Non-pigmented ciliary epithelial cell (primary cell): ENCODE measurements at regions not wholly inside any gene's neighbourhood (a gene's known extent, or its start where the extent isn't known, plus 50 kb on each side); places are given as distances from the start of the nearest gene placed in this dataset.

Experiments used
- DNase-seq: peaks from one replicate; pipeline ENCODE4 v3.0.0-alpha.2; 2010; ENCODE audit warnings: low read depth

DNA sequence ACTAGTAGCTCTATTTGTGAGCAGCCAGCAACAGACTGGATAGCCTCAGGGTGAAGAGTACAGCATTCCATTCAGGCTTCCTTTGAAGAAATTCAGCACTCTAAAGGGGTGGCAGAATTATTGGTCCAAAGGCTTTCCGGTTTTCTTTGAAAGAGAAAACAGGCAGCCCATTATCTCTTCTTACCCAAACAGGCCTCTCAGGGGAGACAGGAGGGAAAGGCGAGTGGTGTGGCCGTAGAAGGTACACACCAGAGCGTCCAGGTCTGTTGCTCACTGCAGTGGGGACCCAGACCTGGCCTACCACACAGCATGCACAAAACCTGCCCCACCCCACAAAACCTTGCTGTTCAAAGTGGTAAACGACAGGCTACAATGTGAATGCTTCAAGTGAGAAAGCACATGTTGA is 83.3 kb downstream of the ZNF608 start:
- no peak for DNase-seq

DNA sequence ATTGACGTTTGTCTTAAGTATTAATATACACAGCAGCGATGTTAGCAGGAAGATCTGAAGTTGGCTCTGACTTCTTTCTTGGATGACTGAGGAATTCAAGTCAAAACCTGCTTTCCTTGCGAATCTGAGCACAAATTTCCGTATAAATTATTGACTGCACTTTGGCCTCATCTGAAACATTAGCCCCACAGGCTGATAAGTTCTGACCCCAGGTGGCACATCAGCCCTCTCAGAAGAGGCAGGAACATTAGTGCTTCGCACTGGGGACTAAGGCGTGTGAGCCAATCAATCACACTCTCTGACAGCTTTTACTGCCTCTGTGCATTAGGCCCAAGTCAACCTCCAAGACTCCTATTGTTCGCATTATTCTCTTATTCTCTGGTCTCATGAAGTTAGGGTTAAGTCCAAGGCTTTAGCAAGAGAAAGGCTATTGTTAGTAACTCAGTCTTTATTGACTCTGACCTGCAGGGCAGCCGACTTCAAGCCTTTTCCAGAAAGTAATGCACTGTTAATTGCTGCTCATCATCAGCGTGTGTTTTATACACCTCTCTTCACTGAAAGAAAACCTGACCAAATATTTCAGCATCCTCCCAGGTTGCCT is 84.2 kb downstream of the ZNF608 start:
- no peak for DNase-seq

DNA sequence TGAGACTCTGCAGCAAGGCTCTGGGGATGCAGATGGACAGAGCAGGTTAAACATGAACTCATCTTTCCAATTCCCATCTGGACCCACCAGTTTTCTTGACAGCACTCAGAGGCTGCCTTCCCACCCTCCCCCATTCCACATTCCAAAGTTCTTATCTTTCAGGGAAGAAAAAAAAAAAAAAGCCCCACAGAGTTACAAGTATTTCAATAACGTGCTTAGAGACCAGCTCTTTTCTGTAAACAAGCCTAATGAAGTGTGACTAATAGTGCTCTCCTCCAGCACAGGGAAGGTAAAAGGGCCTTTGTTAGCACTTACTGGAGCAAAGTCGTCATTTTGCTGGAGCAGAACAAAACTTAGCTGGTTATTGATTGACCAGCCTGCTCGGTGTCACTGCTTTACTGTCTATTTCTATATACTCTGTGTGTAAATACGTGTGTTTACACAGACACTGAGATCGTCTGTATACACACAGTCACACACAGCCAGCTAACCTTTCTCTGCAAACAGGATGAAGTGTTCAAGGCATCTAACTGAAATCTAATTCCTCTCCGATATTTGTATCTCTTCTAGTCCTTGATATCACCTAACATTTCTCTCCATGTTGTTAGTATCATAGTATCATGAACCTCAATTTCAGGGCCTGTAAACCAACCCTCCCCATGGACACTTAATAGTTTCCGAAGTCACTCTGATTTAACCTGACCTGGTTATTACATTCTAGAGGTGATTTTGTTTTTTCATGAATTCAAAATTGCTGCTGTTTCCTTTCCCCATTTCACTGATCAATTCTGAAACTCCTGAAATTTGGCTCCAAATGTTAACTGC is 84.9 kb downstream of the ZNF608 start:
- DNase-seq: no peak

DNA sequence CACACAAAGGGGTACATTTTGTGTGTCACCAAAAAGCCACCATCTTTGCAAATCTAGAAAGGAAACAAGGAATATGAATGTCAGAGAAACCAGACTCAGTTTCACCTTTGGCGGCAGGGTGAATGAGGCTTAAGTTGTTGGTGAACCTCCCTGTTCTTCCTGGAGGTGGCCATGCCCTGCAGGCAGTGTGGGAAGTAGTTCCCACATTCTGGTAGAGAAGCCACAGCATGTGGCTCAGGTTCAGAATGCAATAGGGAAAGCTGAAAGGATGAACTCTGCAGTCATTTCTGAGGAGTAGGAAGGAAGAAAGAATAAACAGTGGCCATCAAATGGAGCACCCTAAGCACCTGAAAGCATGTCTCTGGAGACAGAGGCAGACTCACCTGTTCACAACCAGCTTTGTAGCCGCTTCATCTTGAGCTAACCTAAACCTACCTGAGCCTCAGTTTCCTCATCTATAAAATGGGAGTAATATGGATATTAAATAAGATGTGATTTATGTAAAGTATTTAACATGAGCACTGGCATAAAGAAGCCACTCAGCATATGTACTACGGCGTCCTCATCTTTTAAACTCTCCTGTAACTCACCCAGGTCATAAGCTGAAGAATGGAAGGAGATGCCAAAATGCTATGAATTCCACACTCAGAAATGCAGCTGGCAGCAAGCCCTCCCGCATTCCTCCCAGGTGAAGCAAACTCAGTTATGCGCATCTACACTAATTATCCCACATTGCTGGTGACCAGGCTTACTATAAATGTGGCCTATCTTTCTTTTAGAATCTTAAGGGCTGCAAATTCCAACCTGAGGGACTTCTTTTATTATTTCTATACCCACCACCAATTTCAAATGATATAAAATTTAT is 86.0 kb downstream of the ZNF608 start:
- DNase-seq: no peak

DNA sequence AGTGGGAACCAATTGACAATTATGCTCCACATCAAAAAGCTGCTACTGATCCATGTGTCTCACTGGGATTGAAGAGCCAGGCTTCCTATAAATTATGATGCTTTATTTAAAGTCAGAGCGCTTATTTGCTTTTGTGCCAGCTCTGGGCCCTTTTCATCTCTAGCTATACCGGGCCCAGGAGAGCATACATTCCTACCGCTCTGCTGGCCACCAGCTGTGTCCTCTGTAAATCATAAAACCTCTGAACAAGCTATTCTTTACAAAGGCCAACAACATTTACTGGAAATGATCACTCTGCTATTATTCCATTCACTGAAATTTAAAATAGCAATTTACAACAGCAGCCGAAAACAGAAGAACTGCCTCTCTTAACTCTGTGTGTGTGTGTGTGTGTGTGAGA is 86.6 kb downstream of the ZNF608 start:
- no peak for DNase-seq

DNA sequence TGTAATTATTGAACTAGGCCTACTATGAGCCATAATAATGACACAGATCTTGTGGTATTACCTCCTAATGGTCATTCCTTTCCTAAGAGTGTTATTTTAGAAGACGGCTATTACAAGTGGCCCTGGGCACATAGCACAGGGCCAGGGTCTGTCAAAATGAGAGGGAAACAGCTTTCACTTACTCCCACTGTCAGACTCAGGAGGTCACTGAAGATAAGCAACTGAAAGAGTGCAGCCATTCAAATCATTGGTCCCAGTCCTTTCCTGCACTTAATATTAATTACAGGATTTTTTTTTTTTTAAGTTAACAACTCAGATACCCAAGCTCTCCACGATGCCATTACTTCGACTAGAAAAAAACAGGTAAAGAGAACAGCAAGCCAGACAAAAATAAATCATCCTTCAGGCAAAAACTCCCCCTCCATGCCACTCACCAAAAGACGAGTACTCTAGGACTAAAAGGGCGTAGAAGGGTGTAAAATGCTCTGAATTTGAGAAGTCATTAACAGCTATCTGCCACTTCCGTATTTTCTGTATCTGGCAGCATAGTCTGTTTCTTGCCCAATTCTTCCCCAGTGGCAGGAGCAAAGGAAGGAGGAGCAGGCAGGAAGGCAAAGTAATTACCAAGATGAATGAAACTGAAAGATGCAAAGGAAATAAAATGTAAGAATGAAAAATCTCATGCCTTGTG is 87.4 kb downstream of the ZNF608 start:
- DNase-seq: no peak

DNA sequence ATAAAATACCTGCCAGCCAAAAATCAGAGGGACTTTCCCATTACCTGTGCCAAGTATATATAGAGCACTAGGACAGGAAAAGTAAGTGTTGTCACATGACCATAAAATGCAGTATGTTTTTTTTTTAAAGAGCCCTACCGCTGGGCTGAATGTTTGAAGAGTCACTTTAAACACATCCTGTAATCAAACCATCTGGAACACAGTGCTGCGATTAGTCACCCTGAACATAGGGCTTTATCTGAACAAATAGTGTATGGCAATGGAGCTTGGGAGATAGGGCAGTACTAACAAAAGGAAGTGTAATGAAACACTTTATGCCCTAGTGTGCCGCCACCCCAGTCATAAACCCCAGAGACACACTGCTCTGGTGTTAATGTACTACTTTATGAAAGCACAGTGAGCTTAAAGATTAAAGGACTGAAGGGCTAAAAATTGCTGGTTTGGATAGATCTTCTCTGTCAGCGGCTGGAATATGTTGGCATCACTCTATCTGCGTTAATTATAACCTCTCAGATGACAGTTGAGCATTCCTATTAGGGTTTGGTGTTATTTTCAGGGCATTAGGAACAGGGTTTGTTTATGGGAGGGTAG is 90.4 kb downstream of the ZNF608 start:
- DNase-seq: peak; percentile 86

DNA sequence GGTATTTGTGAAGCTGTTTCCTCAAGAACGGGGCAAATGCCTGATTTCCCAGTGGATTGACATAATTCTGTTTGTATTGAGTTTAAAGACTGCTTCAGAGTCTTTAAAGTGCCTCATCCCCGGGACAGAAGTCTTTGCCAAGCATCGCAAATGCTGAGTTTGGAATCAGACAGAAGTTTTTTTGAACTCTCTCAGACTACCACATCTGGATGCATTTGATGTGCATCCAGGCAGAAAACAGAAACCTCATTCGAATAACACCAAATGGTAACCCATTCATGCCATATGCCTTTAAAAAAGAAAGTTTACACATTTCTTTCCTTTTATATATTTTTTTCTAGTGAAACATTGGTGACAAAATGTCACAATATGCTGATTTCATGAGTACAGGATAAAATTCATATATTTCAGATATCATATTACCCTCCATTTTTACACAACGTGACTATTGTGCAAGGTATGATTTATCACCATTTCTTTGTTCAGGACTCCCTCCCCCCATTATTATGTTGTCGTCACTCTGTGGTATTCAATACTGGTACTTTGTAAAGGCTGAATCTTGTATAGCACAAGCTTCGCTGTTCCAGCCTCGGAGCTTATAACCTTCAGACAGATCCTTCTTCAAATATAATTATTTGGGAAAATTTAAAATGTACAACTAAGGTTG is 91.1 kb downstream of the ZNF608 start:
- DNase-seq: no peak

DNA sequence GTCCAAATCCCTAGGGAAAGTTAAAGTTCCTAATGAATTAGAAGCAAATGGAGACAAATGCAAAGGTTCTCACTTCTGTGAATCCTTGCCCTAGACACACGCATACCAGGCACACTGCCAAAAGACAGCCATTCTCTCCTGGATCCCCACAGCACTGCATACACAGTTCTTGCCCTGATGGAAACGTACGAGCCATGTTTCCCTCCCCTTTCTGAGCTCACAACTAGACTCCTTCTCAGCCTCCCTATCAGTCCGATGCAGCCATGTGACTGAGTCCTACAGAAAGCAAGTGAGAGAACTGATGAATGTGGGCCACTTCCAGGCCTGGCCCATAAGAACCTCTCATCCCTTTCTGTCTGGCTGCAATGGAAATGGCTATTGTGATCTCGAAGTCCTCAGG is 92.0 kb downstream of the ZNF608 start:
- DNase-seq: no peak

DNA sequence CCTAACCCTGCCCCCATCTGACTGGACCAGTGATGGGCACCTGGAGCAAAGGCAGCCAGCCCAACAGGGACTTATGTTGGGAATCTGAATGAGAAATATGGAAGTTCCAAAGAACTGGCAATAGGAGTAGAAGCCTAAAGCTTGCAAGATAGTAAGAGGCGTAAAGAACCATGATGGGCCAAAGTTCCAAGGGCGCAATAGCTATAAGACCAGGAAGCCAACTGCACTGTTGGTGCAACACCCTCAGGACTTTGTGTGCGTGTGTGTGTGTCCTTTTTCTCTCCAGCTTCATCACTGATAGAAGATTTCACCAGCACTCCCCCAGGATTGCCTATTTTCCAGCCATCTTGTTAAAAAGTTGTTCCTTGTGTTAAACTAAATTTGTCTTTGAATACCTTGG is 92.8 kb downstream of the ZNF608 start:
- no peak for DNase-seq

DNA sequence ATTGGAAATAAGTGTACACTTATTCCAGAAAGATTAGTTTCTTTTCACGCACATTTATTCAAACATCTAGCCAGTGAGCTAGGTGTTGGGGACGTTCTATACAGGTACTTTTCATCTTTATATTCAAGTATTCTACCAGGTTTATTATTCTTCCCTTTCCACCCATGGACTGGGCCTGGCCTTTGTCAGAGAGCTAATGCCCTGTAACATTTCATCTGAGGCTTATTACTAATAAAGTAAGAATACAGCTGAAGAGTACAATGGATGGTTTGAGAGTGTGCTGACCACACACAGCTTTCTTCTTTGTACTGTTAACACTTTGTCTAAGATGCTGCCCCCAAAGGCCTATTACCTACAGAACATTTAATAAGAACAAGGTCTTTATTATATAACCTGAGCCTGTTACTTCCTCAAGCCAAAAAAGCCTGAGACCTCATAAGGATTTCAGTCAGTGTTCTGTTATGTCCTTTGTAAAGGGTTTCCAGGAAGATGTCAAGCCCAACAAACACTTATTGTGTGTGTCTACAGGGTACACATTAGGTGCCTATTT is 93.5 kb downstream of the ZNF608 start:
- no peak for DNase-seq

DNA sequence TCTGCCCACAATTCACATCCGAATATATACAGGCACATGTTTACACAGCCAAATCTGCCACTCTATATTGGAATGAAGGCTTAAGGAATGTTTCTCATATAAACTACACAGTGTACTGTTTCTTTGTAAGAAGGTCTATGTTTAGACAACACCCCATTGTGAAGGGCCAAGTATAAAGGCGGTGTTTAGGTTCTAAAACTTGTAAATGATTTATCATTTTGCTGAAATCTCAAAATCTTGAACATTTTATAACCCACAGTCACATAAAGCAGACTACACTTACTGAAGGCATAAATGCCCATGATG is 94.0 kb downstream of the ZNF608 start:
- DNase-seq: no peak

DNA sequence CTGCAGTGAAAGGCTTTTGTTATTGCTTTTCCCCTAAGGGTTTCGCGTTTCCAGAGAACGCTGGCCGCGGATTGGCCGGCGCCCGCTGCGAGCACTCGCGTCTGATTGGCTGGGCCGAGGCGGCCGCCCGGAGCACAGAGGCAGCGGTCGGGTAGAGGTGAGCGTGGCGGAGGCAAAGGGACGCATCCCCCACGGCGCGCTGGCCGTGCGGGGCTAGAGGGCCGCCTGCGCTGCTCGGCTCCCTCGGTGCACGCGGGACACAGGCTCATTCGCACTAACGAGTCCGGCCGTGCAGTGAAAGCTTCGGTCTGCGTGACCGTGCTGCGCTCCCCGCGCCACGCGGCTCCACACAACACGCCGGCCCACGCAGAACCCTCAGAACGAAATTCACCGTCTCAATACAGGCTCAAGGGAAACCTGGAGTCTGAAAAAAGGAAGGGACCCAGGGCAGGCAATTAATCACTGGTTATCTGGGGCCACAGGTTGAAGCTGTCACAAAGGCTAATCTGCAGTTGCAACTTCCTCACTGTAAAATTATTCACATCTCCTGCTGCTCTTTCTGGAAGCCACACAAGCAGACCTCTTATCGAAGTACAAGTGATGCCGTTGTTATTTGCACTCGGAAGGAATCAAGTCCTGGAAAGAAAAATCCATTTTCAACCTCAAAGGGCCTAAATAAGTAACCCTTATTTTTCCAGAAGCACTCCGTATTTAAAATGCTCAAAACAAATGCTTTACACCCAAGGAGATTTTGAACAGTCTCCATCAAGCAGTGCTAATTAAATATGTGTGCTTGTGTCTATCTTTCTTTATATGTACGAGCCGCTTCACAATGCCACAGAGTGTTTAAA is 94.6 kb downstream of the ZNF608 start:
- no peak for DNase-seq

DNA sequence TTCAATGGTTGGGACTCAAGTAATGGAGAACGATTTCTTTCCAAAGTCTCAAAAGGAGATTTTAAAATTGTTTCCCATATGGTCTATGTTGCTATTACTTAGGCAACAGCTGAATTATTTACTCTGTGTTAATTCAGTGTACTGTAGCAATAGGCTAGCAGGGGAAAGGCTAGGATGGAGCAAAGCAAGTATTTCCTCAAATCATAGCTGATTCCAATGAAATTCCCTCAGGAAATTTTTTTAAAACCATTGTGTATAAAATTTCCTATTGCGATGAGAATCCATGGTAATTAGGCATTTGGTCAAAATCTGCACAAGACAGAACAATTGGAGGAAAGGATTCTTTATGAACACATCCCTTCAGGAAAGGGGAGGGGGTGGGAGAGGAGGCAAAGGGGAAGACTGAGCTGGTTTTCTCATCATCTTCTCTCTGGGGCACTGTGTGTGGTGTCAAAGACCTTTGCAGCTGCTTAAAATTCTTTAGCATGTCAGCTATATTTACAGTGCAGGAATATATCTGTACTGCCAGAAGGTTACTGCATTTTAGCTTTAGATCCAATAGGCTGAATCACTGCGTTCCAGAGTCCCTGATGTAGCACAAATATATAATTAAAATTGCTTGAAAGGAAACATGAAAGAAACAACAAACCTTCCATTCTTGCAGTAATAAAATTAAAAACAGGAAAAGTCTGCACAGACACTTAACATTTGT is 95.3 kb downstream of the ZNF608 start:
- no peak for DNase-seq

DNA sequence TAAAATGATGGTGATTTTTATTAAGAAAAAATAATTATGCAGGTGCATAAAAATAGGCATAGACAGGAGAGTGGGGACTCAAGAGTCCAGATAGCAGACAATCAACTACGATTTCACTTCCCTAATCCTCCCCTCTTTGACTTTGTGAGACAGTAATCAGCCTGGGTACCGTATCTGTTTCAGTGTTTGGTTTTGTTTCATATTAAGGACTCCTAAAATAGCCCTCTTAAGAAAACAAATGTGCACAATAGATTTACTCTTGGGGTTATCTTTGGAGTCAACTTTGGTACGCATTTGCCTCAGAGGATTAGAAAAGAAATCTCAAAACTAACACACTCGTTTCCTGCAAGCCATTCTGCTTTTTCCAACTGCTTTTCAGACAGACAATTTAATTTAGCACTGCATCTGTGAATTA is 96.3 kb downstream of the ZNF608 start:
- no peak for DNase-seq

DNA sequence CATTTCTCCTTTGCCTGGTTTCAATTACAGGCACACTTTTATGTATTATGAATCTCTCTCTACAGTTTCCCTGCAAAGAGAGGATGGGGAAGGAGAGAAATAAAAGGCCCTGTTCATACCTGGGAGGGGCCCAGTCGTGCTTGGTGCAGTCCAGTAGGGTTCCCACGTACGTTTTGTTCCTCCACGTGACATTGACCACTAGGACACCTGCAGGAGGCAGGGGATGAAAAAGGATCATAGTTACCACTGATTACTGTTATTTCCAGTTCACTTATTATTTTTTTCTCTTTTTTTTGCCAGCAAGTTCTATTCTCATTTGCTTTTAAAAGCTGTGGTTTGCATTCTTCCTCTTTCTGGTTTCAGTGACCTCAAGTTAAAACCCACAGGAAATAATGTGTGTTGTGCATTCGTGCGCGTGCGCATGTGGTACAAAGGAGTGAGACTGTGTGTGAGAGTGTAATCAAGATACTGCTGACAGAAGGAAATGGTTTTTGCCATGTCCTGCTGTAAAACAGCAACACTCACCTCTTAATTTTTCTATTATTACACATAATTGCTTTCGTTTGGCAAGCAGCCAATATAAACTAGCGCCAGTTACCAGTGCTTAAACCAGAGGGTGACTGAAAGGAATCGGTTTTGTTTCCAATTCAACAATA is 96.8 kb downstream of the ZNF608 start:
- DNase-seq: peak; percentile 94

DNA sequence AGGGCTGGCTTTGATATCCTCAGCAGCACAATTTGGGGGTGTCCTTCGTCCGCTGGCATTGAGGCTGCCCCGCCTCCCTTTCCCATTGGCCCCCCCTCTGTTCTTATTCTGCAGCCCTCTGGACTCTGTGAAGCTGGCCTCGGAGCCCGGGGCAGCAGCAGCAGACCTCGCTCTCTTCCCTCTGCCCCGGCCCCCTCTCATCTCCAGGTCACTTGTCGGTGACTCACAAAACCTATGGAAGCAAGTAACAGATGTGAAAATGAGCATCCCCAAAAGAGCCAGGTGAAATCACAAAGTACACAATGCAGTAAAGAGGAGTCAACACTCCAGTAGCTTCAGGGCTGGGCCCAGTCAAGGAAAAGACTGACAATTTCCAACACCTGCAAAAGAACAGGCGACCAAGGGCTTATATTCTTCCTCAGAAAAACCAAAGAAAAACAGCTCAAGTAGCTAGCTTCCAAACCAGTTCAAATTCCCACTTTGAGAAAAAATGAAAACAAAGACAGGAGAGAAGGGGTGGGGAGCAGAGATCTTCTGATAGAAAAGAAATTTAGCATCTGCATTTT is 97.5 kb downstream of the ZNF608 start:
- no peak for DNase-seq

DNA sequence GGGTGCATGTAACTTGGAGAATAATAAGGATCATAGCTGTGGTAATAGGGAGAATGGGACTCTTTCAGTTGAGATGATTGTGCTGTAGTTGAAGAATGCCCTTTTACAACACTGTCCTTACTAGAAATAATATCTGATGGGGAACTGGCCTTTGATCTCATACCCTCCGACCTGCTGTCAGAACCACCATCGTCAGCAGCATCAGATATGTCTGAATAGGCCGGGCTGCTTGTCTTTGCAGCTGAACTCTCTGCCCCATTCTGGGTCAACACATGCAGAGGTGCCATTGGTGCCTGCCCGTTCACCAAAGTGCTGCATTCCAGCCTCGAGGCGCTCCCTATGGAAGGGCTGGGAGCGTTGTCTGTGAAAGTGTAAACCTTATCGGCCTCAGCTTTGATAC is 99.1 kb downstream of the ZNF608 start:
- DNase-seq: no peak

DNA sequence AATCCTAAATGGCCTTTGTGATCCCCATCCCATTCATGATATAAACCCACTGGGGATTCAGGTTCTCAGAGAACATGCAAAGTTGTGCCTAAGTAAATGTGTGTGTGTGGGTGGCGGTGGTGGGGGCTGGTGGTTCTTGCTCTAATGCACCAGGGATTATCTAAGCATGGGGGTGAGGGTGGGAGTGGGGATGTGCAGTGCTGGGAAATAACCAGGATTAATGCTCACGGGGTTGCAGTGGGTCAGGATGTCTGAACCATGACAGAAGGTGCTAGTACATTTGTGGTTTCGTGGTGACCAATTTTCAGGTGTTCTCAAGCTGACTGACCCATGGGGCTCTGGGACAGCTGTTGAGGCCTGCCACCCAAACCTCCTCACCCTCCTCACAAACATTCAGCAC is 101.0 kb downstream of the ZNF608 start:
- DNase-seq: no peak
